Hematopoietic multipotent progenitor cell treated with erythropoietin and hydrocortisone succinate and interleukin-3 and kit ligand, for 6 days (in vitro differentiated cells): ENCODE measurements at regions not wholly inside any gene's neighbourhood (a gene's known extent, or its start where the extent isn't known, plus 50 kb on each side); places are given as distances from the start of the nearest gene placed in this dataset.
"Not testable (repeated sequence)": the region's sequence is repeated elsewhere in the genome, so short reads cannot be mapped to it uniquely, and the experiment has no call there.

Source experiments
- DNase-seq: peaks from one replicate; pipeline ENCODE4 v3.0.0-alpha.2; 2015

DNA sequence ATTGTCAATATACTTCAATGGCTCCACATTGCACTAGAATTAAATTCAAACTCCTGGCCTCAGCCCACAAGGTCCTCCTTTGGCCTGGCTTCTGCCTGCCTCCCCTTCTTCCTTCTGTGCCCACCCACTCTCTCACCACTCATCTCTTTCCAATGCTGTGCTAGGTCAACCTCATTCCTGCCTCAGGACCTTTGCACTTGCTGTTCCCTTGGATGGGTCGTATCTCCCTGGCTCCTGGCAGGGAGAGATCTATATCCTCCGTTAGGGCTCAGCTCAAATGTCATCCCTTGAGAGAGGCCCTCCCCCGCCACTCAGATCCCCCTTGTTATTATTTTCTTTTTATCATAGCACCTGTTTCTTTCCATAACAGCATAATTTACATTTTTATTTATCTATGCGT lies 79.9 kb upstream of the LHX5 start:
- DNase-seq: no peak

DNA sequence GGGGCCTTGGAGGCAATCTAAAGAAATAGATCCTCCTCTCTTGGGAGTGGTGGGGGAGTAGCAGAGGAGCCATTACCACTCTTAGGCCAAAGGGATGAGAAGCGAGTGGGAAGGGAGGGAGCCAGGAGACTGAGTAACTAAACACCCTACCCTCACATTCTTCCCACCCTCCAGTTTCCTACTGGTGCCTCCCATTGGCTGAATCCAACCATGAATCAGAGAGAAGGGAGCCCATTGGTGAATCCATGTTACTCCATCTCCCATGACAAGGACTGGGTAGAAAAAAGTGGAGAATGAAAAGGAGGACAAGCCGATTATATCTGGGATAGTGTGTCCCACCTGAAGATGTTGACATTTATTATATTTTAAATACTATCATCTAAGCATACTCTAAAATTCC lies 76.8 kb upstream of the LHX5 start:
- no peak for DNase-seq

DNA sequence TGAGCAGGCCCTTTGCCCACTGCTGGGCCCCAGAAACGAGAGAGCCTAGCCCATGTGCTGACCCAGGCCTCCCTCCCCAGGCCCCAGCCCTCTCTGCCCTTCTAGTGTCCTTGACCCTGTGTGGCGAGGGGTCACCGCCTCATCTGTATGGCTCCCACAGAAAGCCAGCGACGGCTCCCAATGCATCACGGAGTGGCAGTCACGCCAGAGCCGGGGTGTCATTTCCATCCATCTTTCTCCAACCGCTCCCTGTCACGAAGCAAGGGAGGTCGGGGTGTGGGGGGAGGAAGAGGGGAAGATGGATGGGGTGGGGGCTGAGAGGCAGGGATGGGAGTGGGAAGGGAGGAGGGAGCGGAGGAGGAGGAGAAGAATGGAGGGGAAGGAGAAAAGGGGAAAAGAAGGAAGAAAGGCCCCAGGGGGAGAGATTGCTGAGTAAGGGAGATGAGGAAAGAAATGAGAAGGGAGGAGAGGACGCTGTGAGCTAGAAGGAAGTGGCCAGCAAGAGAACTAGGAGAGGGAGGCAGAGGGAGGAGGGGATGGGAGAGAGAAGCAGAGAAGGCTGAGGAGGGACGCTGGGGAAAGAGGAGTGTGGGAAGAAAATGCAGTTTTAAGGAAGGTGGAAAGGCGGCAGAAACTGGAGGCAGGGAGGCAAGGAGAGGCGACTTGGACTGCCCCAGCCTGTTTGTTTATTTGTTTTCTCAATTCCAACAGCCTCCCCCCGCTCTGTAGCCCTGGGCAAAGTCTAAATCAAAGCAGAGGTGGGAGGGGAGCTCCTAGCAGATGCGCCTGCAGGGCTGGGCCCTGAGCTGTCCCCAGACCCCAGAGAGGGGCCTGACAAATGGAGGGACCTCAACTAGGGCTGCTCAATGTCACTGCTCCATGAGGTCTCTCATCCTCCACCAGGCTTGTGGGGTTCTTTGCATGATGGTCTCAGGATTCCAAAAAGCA lies 75.5 kb upstream of the LHX5 start:
- no peak for DNase-seq

DNA sequence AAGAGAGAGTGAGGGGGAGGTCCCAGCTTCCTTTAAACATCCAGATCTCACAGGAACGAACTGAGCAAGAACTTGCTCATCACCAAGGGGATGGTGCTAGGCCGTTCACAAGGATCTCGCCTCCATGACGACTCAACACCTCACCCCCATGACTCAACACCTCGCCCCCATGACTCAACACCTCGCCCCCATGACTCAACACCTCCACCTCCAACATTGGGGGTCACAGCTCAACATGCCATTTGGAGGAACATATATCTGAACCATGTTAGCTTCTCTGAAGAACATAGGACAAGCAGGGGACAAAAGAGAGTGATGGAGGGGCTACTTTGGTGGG lies 66.0 kb upstream of the LHX5 start:
- DNase-seq: no peak

DNA sequence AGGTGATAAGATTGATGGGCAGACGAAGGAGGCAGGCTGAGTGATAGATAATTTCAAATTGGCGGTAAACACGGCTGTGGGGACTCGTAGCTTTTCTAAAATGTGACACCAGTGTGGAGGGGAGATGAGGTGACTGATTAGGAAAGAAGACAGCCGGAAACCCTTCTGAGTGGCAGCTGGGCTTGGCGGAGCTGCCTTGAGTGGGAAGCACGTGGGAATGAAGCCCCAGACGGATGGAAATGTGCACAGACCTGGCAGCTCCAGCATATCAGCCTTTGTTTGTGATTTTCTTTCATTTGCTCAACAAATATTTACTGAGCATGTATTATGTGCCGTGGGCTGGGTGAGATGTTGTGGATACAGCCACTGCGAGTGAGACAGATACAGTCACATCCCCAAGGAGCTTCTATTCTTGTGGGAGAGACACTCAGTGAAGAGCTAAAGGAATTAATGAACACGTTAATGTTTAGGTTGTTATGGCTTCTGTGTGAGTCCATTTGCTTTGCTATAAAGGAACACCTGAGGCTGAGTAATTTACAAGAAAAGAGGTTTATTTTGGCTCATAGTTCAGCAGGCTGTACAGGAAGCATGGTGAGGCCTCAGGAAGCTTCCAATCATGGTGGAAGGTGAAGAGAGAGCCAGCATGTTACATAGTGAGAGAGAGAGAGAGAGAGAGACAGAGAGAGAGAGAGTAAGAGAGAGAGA lies 65.5 kb upstream of the LHX5 start:
- no peak for DNase-seq

DNA sequence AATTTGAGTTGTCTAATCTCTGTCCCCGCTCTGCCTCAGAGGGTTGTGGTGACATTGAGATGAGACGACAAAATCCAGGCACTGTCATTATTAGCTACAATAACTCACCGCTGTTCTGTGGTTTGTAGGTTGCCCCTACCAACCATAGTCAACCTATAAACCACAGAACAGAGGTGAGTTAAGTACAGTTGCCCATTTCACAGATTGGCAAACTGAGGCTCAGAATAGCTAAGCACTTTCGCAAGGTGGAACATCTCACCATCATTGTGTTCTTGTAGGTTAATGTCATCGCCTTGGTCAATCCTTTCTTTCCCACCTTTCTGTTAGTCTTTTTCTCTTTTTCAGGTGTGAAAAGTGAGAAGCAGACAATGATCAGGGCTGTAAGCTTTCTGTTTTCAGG lies 63.4 kb upstream of the LHX5 start:
- no peak for DNase-seq

DNA sequence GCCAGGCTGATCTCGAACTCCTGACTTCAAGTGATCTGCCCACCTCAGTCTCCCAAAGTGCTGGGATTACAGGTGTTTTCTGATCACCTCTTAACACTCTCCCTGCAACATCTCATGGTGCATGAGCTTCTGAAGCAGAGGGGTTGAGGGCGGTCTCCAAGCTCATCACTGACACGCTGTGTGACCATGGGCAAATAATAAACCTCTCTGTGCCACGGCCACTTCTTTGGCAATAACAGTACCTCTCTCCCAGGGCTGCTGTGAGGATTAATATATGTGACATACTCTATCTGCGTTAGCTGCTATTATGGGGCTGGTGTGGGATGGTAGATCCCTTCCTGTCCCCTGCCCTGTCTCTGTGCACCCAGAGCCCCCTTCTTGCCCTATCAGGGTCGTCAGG lies 62.9 kb upstream of the LHX5 start:
- no peak for DNase-seq

DNA sequence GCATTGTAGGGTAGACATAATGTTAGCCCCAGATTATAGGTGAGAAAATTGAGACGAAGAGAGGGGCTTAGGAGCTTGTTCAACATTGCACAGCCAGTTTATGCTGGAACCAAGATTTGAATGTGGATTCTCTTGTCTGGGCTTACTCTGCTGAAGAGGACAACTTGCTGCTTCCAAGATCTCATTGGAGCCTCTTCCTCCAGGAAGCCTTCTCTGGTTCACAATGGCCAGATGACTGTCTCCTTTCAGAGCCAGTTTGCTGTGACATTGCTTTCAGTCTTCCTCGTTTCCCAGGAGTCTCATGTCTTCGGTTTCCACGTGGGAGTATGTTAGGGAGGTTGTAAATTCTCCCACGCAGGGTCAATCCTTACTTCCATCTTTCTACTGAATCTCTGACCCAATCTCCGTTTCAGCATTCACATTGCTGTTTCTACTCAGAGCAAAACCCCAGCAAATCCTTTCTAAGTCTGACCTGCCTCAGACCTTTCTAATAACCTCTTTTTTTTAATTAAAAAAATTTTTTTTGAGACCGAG lies 62.2 kb upstream of the LHX5 start:
- no peak for DNase-seq

DNA sequence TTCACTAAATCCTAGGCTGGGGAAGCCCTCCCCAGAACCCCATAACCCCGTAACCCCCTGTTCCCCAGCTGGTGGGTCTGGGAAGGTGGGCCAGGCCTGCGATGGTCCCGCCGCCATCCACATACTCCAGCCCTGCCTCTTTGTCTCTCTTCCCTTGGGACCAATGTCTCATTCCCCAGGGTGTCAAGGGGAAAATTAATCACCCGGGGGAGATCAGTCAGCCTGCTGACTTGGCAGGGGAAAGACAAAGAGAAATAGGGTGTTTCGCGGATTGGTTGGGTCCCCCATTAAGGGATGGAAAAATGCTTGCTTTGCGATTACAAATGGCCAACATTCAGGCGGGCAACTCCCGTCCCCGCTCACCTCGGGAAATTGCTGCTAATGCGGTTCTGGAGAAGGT lies 60.6 kb upstream of the LHX5 start:
- DNase-seq: no peak

DNA sequence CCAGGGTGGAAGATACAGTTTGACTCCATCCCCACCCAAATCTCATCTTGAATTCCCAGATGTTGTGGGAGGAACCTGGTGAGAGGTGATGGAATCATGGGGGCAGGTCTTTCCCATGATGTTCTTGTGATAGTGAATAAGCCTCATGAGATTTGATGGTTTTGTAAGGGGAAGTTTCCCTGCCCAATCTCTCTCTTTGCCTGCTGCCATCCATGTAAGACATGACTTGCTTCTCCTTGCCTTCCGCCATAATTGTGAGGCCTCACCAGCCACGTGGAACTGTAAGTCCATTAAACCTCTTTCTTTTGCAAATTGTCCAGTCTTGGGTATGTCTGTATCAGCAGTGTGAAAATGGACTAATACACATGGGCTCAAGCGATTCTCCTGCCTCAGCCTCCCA lies 59.4 kb upstream of the LHX5 start:
- not testable (repeated sequence) for DNase-seq

DNA sequence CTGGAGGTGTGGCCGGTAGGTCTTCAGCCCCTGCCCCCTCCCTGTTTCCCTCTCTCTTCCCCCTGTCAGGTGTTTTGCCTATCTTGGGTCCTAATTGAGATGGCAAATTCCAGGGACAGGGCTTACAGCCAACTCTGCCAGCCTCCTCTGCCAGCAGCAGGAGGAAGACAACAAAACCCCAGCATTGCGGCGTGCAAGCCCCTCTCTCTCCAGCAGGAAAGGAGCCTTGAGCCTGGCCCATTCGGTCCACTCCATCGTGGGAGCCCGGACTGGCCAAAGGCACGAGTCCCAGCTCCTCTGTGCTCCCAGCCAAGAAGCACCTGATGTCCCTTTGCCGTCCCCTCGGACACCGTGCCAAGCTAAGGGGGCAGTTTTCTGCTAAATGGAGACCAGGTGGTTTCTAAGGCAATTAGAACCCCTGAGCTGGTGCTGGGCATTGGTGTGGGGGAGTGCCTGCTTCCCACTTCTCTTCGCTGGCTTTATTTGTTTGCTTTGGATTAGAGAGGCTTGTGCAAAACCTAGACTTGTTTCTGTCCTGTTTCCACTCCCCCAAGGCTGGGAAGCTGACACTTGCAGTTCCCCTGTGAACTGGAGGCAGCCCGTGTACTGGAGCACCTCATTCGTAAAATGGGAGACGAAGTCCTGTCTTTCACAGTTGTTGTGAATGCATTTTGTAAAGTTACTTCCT lies 57.1 kb upstream of the LHX5 start:
- DNase-seq: no peak

DNA sequence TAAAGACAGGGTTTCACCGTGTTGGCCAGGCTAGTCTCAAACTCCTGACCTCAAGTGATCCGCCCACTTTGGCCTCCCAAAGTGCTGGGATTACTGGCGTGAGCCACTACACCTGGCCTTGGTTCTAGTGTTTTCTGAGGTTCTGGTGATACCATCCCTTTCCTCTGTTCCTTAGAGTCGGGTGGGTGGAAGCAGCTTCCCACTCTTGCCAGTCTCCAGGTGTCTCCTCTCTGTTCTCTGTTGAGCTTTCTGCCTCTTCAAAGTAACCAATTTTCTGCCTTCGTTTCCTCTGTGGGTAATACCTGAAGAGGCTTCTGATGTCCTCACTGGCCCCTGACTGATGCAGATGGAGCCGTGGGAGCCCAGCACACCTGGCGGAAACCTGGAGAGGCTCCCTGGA lies 53.4 kb upstream of the LHX5 start:
- no peak for DNase-seq

DNA sequence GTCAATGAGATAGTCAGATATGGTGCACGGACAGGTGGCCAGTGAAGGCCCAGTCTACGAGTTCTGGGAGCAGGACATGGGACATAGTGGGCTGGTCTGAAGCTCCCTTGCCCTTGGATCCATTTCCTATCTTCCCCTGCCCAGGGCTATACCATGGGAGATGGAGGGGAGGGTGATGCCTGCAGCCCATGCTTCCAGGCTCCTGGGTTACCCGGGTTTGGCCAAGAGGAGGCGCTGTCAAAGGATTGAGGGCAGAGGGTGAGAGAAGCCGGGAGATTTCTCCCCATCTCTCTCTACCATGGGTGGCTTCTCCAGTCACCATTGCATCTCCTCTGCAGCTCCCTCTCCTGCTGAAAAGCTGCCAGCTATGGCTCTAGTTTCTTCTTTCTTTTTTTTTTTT lies 52.8 kb upstream of the LHX5 start:
- no peak for DNase-seq

DNA sequence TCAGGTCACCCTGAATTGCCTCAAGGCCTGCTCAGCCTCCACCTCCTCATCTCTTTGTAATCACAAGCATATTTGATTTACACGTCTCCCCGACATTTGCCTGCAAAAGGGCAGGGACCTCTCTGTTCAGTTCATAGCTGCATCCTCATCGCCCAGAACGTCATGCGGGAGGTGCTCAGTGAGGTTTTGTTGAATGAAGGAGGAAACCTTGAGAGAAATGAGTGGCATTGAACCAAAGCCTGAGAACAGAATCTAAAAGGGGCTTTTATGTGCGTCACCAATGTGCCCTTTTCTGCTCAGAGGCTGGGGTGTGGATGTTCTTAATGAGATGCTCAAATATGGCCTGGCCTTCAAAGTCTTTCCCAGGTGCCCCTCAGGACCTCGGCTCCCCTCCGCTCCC lies 50.0 kb upstream of the LHX5 start:
- no peak for DNase-seq
